Neural crest cell (in vitro differentiated cells): ENCODE measurements at regions not wholly inside any gene's neighbourhood (a gene's known extent, or its start where the extent isn't known, plus 50 kb on each side); places are given as distances from the start of the nearest gene placed in this dataset.

ENCODE experiments used
- DNase-seq: peaks from one replicate; pipeline ENCODE4 v3.0.0; 2021; ENCODE audit warnings: low read depth, mixed read lengths, low spot score
- H3K27ac Mint-ChIP-seq: one replicate; pipeline ENCODE4 v1.8.0; 2021; ENCODE audit warnings: mild to moderate bottlenecking, mixed read lengths; ENCODE audit not compliant: unreplicated experiment
- H3K27me3 Mint-ChIP-seq: 2 replicates; pipeline ENCODE4 v1.8.0; 2021; ENCODE audit warnings: low read depth, mild to moderate bottlenecking, mixed read lengths
- H3K36me3 Mint-ChIP-seq: 2 replicates; pipeline ENCODE4 v1.8.0; 2021; ENCODE audit warnings: low read depth, mild to moderate bottlenecking, mixed read lengths
- H3K4me1 Mint-ChIP-seq: 2 replicates; pipeline ENCODE4 v1.8.0; 2021; ENCODE audit warnings: mixed read lengths
- H3K4me3 Mint-ChIP-seq: one replicate; pipeline ENCODE4 v1.8.0; 2021; ENCODE audit warnings: mild to moderate bottlenecking, mixed read lengths
- H3K9me3 Mint-ChIP-seq: 2 replicates; pipeline ENCODE4 v1.8.0; 2021; ENCODE audit warnings: mixed read lengths
- TF ChIP-seq, protein P1 (sequence below): fragments of 200-600 bp; sonication (generic); conservative IDR thresholded peaks from 2 replicates; pipeline ENCODE4 v1.5.0; 2021; ENCODE audit warnings: antibody characterized with exemption, mild to moderate bottlenecking

DNA sequence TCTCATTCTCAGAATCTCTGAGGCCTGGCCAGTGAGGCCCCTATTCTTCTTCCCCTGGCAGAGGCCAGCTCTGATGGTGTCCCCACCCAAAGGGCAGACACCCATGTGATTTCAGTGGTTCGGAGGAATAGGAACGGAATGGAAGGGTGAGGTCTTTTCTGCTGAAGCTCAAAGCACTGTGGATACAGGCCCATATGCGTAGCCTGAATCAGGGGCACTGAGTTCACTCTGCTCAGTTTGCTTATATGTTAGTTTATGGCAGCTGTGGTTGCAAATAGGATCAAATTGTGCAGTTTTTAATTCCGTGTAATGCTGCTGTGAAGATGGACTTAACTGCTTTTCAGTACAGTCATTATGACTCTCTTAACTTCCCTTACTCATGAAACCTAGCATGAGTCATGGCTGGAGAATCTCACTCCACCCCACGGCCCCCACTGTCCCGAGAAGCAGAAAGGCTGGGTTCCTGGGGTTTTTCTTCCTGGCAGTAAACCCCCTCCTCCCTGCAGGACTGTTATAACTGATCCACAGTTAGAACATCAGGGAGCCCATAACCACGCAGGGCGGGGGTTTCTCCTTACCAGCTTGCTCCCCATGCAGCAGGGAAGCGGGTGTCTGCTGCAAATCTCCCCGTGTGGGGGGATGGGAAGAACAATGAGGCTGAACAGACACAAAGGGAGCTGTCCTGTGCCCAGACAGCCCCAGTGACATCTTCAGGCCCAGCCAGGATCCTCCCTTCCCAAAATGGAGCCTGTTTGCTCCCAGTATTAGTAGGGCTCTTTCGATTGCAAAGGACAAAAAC is 122.7 kb downstream of the SLC38A6 start:
- H3K4me3 Mint-ChIP-seq: no peak overlapping the region
- peaks cover 6% of the 10 kb centered on the region for H3K36me3 Mint-ChIP-seq
- peaks cover 25% of the 10 kb centered on the region for H3K4me1 Mint-ChIP-seq
- DNase-seq: no peak
- H3K27me3 Mint-ChIP-seq: no peaks in the 10 kb centered on the region
- no peaks in the 10 kb centered on the region for H3K9me3 Mint-ChIP-seq
- H3K27ac Mint-ChIP-seq: peak overlapping the region; percentile 53
- TF ChIP-seq, protein P1, sequence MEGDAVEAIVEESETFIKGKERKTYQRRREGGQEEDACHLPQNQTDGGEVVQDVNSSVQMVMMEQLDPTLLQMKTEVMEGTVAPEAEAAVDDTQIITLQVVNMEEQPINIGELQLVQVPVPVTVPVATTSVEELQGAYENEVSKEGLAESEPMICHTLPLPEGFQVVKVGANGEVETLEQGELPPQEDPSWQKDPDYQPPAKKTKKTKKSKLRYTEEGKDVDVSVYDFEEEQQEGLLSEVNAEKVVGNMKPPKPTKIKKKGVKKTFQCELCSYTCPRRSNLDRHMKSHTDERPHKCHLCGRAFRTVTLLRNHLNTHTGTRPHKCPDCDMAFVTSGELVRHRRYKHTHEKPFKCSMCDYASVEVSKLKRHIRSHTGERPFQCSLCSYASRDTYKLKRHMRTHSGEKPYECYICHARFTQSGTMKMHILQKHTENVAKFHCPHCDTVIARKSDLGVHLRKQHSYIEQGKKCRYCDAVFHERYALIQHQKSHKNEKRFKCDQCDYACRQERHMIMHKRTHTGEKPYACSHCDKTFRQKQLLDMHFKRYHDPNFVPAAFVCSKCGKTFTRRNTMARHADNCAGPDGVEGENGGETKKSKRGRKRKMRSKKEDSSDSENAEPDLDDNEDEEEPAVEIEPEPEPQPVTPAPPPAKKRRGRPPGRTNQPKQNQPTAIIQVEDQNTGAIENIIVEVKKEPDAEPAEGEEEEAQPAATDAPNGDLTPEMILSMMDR: no peak

DNA sequence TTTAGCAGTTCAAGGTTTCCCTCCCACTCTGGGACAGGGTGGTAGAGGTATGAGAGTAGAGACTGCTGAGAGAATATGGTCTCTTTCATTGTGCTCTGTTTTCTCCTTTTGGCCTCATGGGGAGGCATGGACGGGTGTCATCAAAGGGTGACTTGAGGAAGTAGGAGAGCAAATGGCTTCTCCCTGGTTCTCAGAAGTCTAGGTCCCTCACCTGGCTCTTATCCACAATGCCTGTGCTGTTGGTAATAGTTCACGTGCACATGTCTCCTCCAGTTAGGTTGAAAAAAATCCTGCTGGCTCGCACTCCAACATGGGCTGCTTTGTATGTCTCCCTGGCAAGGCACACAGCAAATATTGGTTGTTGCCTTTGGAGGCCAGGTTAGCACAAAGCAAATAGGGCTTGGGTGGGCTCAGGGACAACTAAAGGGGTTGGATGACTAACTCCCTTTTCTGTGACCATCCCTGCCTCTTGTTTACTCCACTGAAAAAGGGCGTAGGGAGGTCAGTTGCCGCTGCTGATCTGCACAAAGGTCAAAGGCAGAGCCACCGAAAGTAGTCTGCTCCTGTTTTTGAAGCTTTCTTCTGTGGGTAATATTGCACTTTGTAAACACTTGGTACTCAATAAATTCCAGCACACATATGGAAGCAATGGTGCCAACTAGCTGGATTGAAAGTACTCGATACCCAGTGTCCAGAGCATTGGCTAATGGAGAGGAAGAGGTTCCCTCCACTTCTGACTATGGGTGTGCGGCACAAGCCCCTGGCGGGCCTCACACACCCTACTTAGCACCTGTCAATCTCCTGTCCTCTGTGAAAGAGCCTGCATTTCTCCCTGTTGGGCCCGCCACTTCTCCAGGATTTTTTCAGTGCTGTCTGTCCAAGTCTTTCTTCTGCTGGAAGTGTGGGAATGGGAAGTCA is 121.8 kb downstream of the SLC38A6 start:
- no peak for DNase-seq
- TF ChIP-seq, protein P1: no peak
- Mint-ChIP-seq H3K4me3 (no peak overlapping the region), H3K27ac (no peak overlapping the region), H3K4me1 (peaks cover 25% of the 10 kb centered on the region), H3K36me3 (peaks cover 6% of the 10 kb centered on the region), H3K9me3 (no peaks in the 10 kb centered on the region), H3K27me3 (no peaks in the 10 kb centered on the region)
